ENCODE measurements at regions not wholly inside any gene's neighbourhood (a gene's known extent, or its start where the extent isn't known, plus 50 kb on each side); places are given as distances from the start of the nearest gene placed in this dataset.
A peak's percentile ranks its signal among the peaks of the same experiment; 100 is the strongest.
"Not testable (repeated sequence)": the region's sequence is repeated elsewhere in the genome, so short reads cannot be mapped to it uniquely, and the experiment has no call there.

GRCh38 chr6:14782921-14783464 lies 462.9 kb upstream of the JARID2 start:
- H3K27me3 Mint-ChIP-seq, H3K4me3 Mint-ChIP-seq, H3K9me3 Mint-ChIP-seq, H3K36me3 Mint-ChIP-seq, H3K27ac Mint-ChIP-seq: not testable (repeated sequence)
- H3K4me1 Mint-ChIP-seq: peaks cover 9 to 16% (median 13%) of the 10 kb centered on the region in 3 donors

GRCh38 chr6:14783594-14783993 lies 462.3 kb upstream of the JARID2 start:
- H3K4me1 Mint-ChIP-seq: peaks cover 9 to 16% (median 15%) of the 10 kb centered on the region in 3 donors

GRCh38 chr6:14784596-14785492 lies 461.0 kb upstream of the JARID2 start:
- H3K4me1 Mint-ChIP-seq: peaks cover 9 to 16% (median 15%) of the 10 kb centered on the region in 3 donors
- H3K4me3 Mint-ChIP-seq: peak overlapping the region in 1 of 4 donors; percentile 67
- H3K36me3 Mint-ChIP-seq: no peaks in the 10 kb centered on the region
- no peak overlapping the region for H3K27ac Mint-ChIP-seq
- peaks cover 1% of the 10 kb centered on the region for H3K27me3 Mint-ChIP-seq
- H3K9me3 Mint-ChIP-seq: peaks cover 0 to 2% (median 0%) of the 10 kb centered on the region in 3 donors

More at GRCh38 chr6:14783594-14783993, 462.3 kb upstream of the JARID2 start:
- Mint-ChIP-seq H3K27me3 (no peaks in the 10 kb centered on the region), H3K4me3 (no peak overlapping the region), H3K27ac (no peak overlapping the region), H3K9me3 (peaks cover 0 to 2% (median 0%) of the 10 kb centered on the region in 3 donors), H3K36me3 (no peaks in the 10 kb centered on the region)

- H3K9me3 Mint-ChIP-seq: peaks cover 0 to 2% (median 0%) of the 10 kb centered on the region in 3 donors
- H3K4me1 Mint-ChIP-seq: peaks cover 9 to 16% (median 15%) of the 10 kb centered on the region in 3 donors
- H3K36me3 Mint-ChIP-seq: no peaks in the 10 kb centered on the region
- H3K4me3 Mint-ChIP-seq: no peak overlapping the region
- no peak overlapping the region for H3K27ac Mint-ChIP-seq
- peaks cover 2% of the 10 kb centered on the region for H3K27me3 Mint-ChIP-seq
These were observed 460.4 kb upstream of the JARID2 start for GRCh38 chr6:14785493-14785790.

- no peaks in the 10 kb centered on the region for H3K36me3 Mint-ChIP-seq
- H3K27me3 Mint-ChIP-seq: peaks cover 2% of the 10 kb centered on the region
- H3K4me1 Mint-ChIP-seq: peaks cover 9 to 16% (median 15%) of the 10 kb centered on the region in 3 donors
- no peak overlapping the region for H3K4me3 Mint-ChIP-seq
- peaks cover 0 to 2% (median 0%) of the 10 kb centered on the region in 3 donors for H3K9me3 Mint-ChIP-seq
- H3K27ac Mint-ChIP-seq: no peak overlapping the region
These were observed 459.9 kb upstream of the JARID2 start for GRCh38 chr6:14786008-14786407.

GRCh38 chr6:14786455-14786854 lies 459.4 kb upstream of the JARID2 start:
- Mint-ChIP-seq H3K27me3 (peaks cover 2% of the 10 kb centered on the region), H3K4me3 (no peak overlapping the region), H3K27ac (no peak overlapping the region), H3K36me3 (peaks cover 2% of the 10 kb centered on the region), H3K4me1 (peaks cover 9 to 16% (median 15%) of the 10 kb centered on the region in 3 donors), H3K9me3 (peaks cover 0 to 2% (median 0%) of the 10 kb centered on the region in 3 donors)

- H3K4me1 Mint-ChIP-seq: peaks cover 9 to 16% (median 15%) of the 10 kb centered on the region in 3 donors
- H3K27ac Mint-ChIP-seq: no peak overlapping the region
- H3K27me3 Mint-ChIP-seq: peaks cover 2% of the 10 kb centered on the region
- H3K36me3 Mint-ChIP-seq: peaks cover 2% of the 10 kb centered on the region
- peaks cover 0 to 2% (median 0%) of the 10 kb centered on the region in 3 donors for H3K9me3 Mint-ChIP-seq
- H3K4me3 Mint-ChIP-seq: no peak overlapping the region
These were observed 458.6 kb upstream of the JARID2 start for GRCh38 chr6:14787250-14787649.

- H3K27me3 Mint-ChIP-seq: peaks cover 2% of the 10 kb centered on the region
- H3K36me3 Mint-ChIP-seq: peaks cover 2% of the 10 kb centered on the region
- H3K9me3 Mint-ChIP-seq: peaks cover 0 to 2% (median 0%) of the 10 kb centered on the region in 3 donors
- no peak overlapping the region for H3K4me3 Mint-ChIP-seq
- no peak overlapping the region for H3K27ac Mint-ChIP-seq
- H3K4me1 Mint-ChIP-seq: peaks cover 9 to 16% (median 15%) of the 10 kb centered on the region in 3 donors
These were observed 458.2 kb upstream of the JARID2 start for GRCh38 chr6:14787677-14788076.

GRCh38 chr6:14789996-14790395 lies 455.9 kb upstream of the JARID2 start:
- Mint-ChIP-seq H3K36me3 (peaks cover 2% of the 10 kb centered on the region), H3K9me3 (no peaks in the 10 kb centered on the region), H3K4me1 (peaks cover 9 to 16% (median 13%) of the 10 kb centered on the region in 3 donors), H3K27ac (no peak overlapping the region), H3K4me3 (no peak overlapping the region), H3K27me3 (peaks cover 2% of the 10 kb centered on the region)

GRCh38 chr6:14790976-14791375 lies 454.9 kb upstream of the JARID2 start:
- Mint-ChIP-seq H3K4me1 (peaks cover 9 to 16% (median 12%) of the 10 kb centered on the region in 3 donors), H3K4me3 (no peak overlapping the region), H3K27me3 (peaks cover 2% of the 10 kb centered on the region), H3K27ac (no peak overlapping the region), H3K36me3 (peaks cover 2% of the 10 kb centered on the region), H3K9me3 (no peaks in the 10 kb centered on the region)

GRCh38 chr6:14791526-14791925 lies 454.3 kb upstream of the JARID2 start:
- Mint-ChIP-seq H3K4me3 (no peak overlapping the region), H3K9me3 (no peaks in the 10 kb centered on the region), H3K4me1 (peaks cover 7 to 15% (median 11%) of the 10 kb centered on the region in 3 donors), H3K27me3 (peaks cover 2% of the 10 kb centered on the region), H3K27ac (no peak overlapping the region), H3K36me3 (peaks cover 2% of the 10 kb centered on the region)

- H3K27ac Mint-ChIP-seq: no peak overlapping the region
- H3K4me1 Mint-ChIP-seq: peaks cover 0 to 7% (median 3%) of the 10 kb centered on the region in 3 donors
- peaks cover 2% of the 10 kb centered on the region for H3K27me3 Mint-ChIP-seq
- H3K9me3 Mint-ChIP-seq: no peaks in the 10 kb centered on the region
- no peak overlapping the region for H3K4me3 Mint-ChIP-seq
- peaks cover 2% of the 10 kb centered on the region for H3K36me3 Mint-ChIP-seq
These were observed 453.5 kb upstream of the JARID2 start for GRCh38 chr6:14792118-14792955.

- Mint-ChIP-seq H3K4me3 (no peak overlapping the region), H3K36me3 (peaks cover 2% of the 10 kb centered on the region), H3K27ac (no peak overlapping the region), H3K9me3 (no peaks in the 10 kb centered on the region), H3K4me1 (peaks cover 0 to 4% (median 3%) of the 10 kb centered on the region in 3 donors), H3K27me3 (no peaks in the 10 kb centered on the region)
These were observed 450.4 kb upstream of the JARID2 start for GRCh38 chr6:14795451-14795850.

- Mint-ChIP-seq H3K36me3 (no peaks in the 10 kb centered on the region), H3K4me3 (no peak overlapping the region), H3K9me3 (no peaks in the 10 kb centered on the region), H3K27ac (no peak overlapping the region), H3K4me1 (peaks cover 0 to 4% (median 3%) of the 10 kb centered on the region in 3 donors), H3K27me3 (no peaks in the 10 kb centered on the region)
These were observed 448.7 kb upstream of the JARID2 start for GRCh38 chr6:14796974-14797762.

All from IgD-negative memory B cell (primary cell).